Spleen (tissue), 7 donors: ENCODE measurements at regions not wholly inside any gene's neighbourhood (a gene's known extent, or its start where the extent isn't known, plus 50 kb on each side); places are given as distances from the start of the nearest gene placed in this dataset.

Experiments used
- POLR2A ChIP-seq, 3 donors: fragments of 450-650 bp; IDR thresholded peaks; one replicate each; pipeline ENCODE4 v1.5.1; 2017; ENCODE audit warnings: antibody characterized with exemption in 3 of 3, mild to moderate bottlenecking in 1 of 3
- POLR2AphosphoS5 ChIP-seq, 3 donors: sonication (generic); formaldehyde crosslinking; IDR thresholded peaks; one replicate each; pipeline ENCODE4 v1.5.1; 2017; ENCODE audit warnings: antibody characterized with exemption in 3 of 3
- TF ChIP-seq, protein P1 (sequence below), 11 experiments: fragments of 200-600 bp in 7 of 11; fragments of 450-650 bp in 4 of 11; sonication (generic) in 4 of 11; IDR thresholded peaks in 8 of 11; conservative IDR thresholded peaks in 3 of 11; 1 replicate in 7 of 11; 2 replicates in 4 of 11; pipeline versions ENCODE4 v1.4.0 to v1.8.0; 2016 to 2021; ENCODE audit warnings: antibody characterized with exemption in 11 of 11, inconsistent platforms in 4 of 11, mild to moderate bottlenecking in 1 of 11
- donor health status: DM: no; HTN: no; CAD: no; lungs with moderate emphysema.
- donor health status: DM: no; HTN: no; CAD: no.
- donor health status: DM: no; HTN: no; CAD: no.

DNA sequence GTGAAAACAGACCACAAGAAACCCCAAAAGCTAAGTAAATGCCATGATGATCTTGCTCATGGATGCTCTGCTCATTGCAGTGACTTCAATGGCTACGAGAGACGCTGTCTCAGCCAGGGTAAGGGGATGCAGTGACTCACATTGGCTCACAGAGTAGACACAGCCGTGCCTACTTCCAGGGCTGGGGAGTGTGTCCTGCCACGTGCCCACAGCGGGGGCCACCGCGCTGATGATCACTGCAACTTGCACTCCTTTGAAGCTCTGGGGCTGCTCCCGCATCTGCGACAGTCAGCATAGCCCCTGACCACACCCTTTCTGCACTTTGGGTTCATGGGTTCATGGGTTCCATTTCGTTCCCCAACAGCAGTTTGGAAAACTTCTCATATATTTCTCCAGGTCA is 231.4 kb upstream of the RPL38 start:
- TF ChIP-seq, protein P1, sequence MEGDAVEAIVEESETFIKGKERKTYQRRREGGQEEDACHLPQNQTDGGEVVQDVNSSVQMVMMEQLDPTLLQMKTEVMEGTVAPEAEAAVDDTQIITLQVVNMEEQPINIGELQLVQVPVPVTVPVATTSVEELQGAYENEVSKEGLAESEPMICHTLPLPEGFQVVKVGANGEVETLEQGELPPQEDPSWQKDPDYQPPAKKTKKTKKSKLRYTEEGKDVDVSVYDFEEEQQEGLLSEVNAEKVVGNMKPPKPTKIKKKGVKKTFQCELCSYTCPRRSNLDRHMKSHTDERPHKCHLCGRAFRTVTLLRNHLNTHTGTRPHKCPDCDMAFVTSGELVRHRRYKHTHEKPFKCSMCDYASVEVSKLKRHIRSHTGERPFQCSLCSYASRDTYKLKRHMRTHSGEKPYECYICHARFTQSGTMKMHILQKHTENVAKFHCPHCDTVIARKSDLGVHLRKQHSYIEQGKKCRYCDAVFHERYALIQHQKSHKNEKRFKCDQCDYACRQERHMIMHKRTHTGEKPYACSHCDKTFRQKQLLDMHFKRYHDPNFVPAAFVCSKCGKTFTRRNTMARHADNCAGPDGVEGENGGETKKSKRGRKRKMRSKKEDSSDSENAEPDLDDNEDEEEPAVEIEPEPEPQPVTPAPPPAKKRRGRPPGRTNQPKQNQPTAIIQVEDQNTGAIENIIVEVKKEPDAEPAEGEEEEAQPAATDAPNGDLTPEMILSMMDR (IDR thresholded peaks at IDR 0.05 in 8 of 11, conservative IDR thresholded peaks at IDR 0.05 in 3 of 11), result no peak
- TF ChIP-seq POLR2AphosphoS5 (IDR thresholded peaks at IDR 0.05) (no peak), POLR2A (IDR thresholded peaks at IDR 0.05) (no peak)
